SK-N-SH (cell line): ENCODE measurements at regions not wholly inside any gene's neighbourhood (a gene's known extent, or its start where the extent isn't known, plus 50 kb on each side); places are given as distances from the start of the nearest gene placed in this dataset.
A peak's percentile ranks its signal among the peaks of the same experiment; 100 is the strongest.

Experiments
- CTCF ChIA-PET: fragments of 300-600, 350-600 bp; formaldehyde crosslinking; extraction: SDS; loops from one replicate; lab custom pipeline; 2021; lab: Yijun Ruan, JAX
- POLR2A ChIA-PET: fragments of 350-600 bp; sonication (Branson Sonifier 250); formaldehyde crosslinking; extraction: SDS; loops from one replicate; lab custom pipeline; 2020; ENCODE audit warnings: antibody characterized with exemption, inconsistent platforms; lab: Yijun Ruan, JAX
- DNase-seq: peaks from one replicate; pipeline ENCODE4 v3.0.0; 2012
- H2AFZ ChIP-seq: fragments of 200-600 bp; sonication (generic); 2 replicates; pipeline ENCODE4 v1.8.1; 2016; ENCODE audit warnings: antibody characterized with exemption, mild to moderate bottlenecking, low read depth
- H3F3A ChIP-seq: fragments of 200-600 bp; sonication (generic); replicated peaks from 2 replicates; pipeline ENCODE3; 2016; ENCODE audit warnings: antibody characterized with exemption, mild to moderate bottlenecking; ENCODE audit not compliant: insufficient read depth
- H3K27ac ChIP-seq, 2 experiments: fragments of 200-500 bp in 1 of 2; fragments of 200-600 bp in 1 of 2; sonication (Bioruptor generic) in 1 of 2; sonication (generic), shearing (Covaris generic) in 1 of 2; 2 replicates each; pipeline versions ENCODE4 v1.5.1 to v1.6.1; 2014 to 2016; ENCODE audit warnings: low read depth in 2 of 2, inconsistent platforms in 1 of 2, low read length in 1 of 2, mild to moderate bottlenecking in 1 of 2, mixed read lengths in 1 of 2
- H3K27me3 ChIP-seq: fragments of 200-600 bp; sonication (generic), shearing (Covaris generic); 2 replicates; pipeline ENCODE4 v1.6.1; 2016; ENCODE audit warnings: mixed run types; ENCODE audit not compliant: insufficient read depth
- H3K36me3 ChIP-seq, 2 experiments: fragments of 200-500 bp in 1 of 2; fragments of 200-600 bp in 1 of 2; sonication (Bioruptor generic) in 1 of 2; sonication (generic) in 1 of 2; replicated peaks in 1 of 2; 2 replicates each; pipeline versions ENCODE3 to v1.5.1; 2014 to 2016; ENCODE audit warnings: low read length in 1 of 2, mild to moderate bottlenecking in 1 of 2; ENCODE audit not compliant: insufficient read depth in 2 of 2, control insufficient read depth in 1 of 2
- H3K4me1 ChIP-seq, 2 experiments: fragments of 200-500 bp in 1 of 2; fragments of 200-600 bp in 1 of 2; sonication (Bioruptor generic) in 1 of 2; sonication (generic), shearing (Covaris generic) in 1 of 2; 2 replicates each; pipeline versions ENCODE4 v1.5.1 to v1.6.1; 2014 to 2016; ENCODE audit warnings: low read depth in 1 of 2, low read length in 1 of 2, mixed run types in 1 of 2; ENCODE audit not compliant: insufficient read depth in 2 of 2, control insufficient read depth in 1 of 2
- H3K4me2 ChIP-seq: fragments of 200-600 bp; sonication (generic), shearing (Covaris generic); 2 replicates; pipeline ENCODE4 v1.6.1; 2017; ENCODE audit warnings: mixed run types
- H3K4me3 ChIP-seq, 2 experiments: fragments of 200-500 bp in 1 of 2; fragments of 200-600 bp in 1 of 2; sonication (Bioruptor generic) in 1 of 2; sonication (generic), shearing (Covaris generic) in 1 of 2; 2 replicates each; pipeline versions ENCODE4 v1.5.1 to v1.8.1; 2014 to 2016; ENCODE audit warnings: low read depth in 2 of 2, inconsistent platforms in 1 of 2, low read length in 1 of 2, mild to moderate bottlenecking in 1 of 2, mixed read lengths in 1 of 2, moderate library complexity in 1 of 2
- H3K79me2 ChIP-seq: fragments of 200-600 bp; sonication (generic); 2 replicates; pipeline ENCODE4 v1.8.1; 2017; ENCODE audit warnings: mild to moderate bottlenecking; ENCODE audit not compliant: insufficient read depth
- H3K9ac ChIP-seq: fragments of 200-600 bp; sonication (generic); 2 replicates; pipeline ENCODE4 v1.6.1; 2017; ENCODE audit warnings: mixed run types
- H3K9me2 ChIP-seq: fragments of 200-600 bp; sonication (generic); 2 replicates; pipeline ENCODE4 v1.6.1; 2017; ENCODE audit warnings: mixed run types
- H3K9me3 ChIP-seq: fragments of 200-600 bp; sonication (generic); 2 replicates; pipeline ENCODE4 v1.6.1; 2017; ENCODE audit warnings: mixed run types, mild to moderate bottlenecking, moderate library complexity
- H4K20me1 ChIP-seq: fragments of 200-600 bp; sonication (generic); 2 replicates; pipeline ENCODE4 v1.6.1; 2017; ENCODE audit warnings: mild to moderate bottlenecking, mixed run types; ENCODE audit not compliant: insufficient read depth
- CHD2 ChIP-seq: fragments of 150-350 bp; IDR thresholded peaks from 2 replicates; pipeline ENCODE4 v1.6.1; 2018; ENCODE audit warnings: low read length; ENCODE audit not compliant: partially characterized antibody
- ELF1 ChIP-seq: IDR thresholded peaks from 2 replicates; pipeline ENCODE4 v1.4.0; 2012
- FOXJ3 ChIP-seq: sonication (generic); formaldehyde crosslinking; IDR thresholded peaks from 2 replicates; pipeline ENCODE4 v1.5.1; 2020; ENCODE audit warnings: mild to moderate bottlenecking, missing genetic modification reagents
- FOXM1 ChIP-seq: IDR thresholded peaks from 2 replicates; pipeline ENCODE4 v1.4.0; 2012; ENCODE audit warnings: low read depth, mild to moderate bottlenecking
- MEF2A ChIP-seq: IDR thresholded peaks from 2 replicates; pipeline ENCODE4 v1.4.0; 2012; ENCODE audit warnings: low read depth, borderline replicate concordance
- NFIC ChIP-seq: IDR thresholded peaks from 2 replicates; pipeline ENCODE4 v1.4.0; 2012; ENCODE audit warnings: borderline replicate concordance
- NRF1 ChIP-seq: IDR thresholded peaks from 2 replicates; pipeline ENCODE4 v1.6.1; 2012; ENCODE audit warnings: low read depth, mild to moderate bottlenecking, low read length
- POLR2AphosphoS5 ChIP-seq: IDR thresholded peaks from 2 replicates; pipeline ENCODE4 v1.6.1; 2012; ENCODE audit warnings: low read depth, low read length
- RAD21 ChIP-seq: IDR thresholded peaks from 2 replicates; pipeline ENCODE4 v1.6.1; 2012; ENCODE audit warnings: mild to moderate bottlenecking, low read length
- RFX5 ChIP-seq: IDR thresholded peaks from 2 replicates; pipeline ENCODE4 v1.6.1; 2012; ENCODE audit warnings: mild to moderate bottlenecking, improper control_type of control experiment, low read length
- RXRA ChIP-seq: IDR thresholded peaks from 2 replicates; pipeline ENCODE4 v1.4.0; 2012; ENCODE audit warnings: low read depth, mild to moderate bottlenecking, borderline replicate concordance
- SIN3A ChIP-seq: IDR thresholded peaks from 2 replicates; pipeline ENCODE4 v1.6.1; 2012; ENCODE audit warnings: low read depth, mild to moderate bottlenecking, low read length, moderate library complexity, borderline replicate concordance
- SMC3 ChIP-seq: IDR thresholded peaks from 2 replicates; pipeline ENCODE4 v1.6.1; 2012; ENCODE audit warnings: low read depth, low read length, improper control_type of control experiment
- YY1 ChIP-seq: IDR thresholded peaks from 2 replicates; pipeline ENCODE4 v1.4.0; 2012; ENCODE audit warnings: low read depth, mild to moderate bottlenecking
- WGBS: methylation state at CpG from one replicate; pipeline ENCODE4 v1.1.6; 2017; ENCODE audit warnings: low lambda C conversion rate; 5-methylcytosine and 5-hydroxymethylcytosine counted together
- TF ChIP-seq, protein P1 (sequence below): IDR thresholded peaks from 2 replicates; pipeline ENCODE4 v1.6.1; 2012; ENCODE audit warnings: mild to moderate bottlenecking, low read depth, low read length, moderate library complexity
- TF ChIP-seq, protein P2 (sequence below): IDR thresholded peaks from 2 replicates; pipeline ENCODE4 v1.4.0; 2012; ENCODE audit warnings: low read depth, borderline replicate concordance
- TF ChIP-seq, protein P3 (sequence below): fragments of 150-350 bp; IDR thresholded peaks from 2 replicates; pipeline ENCODE4 v1.6.1; 2017; ENCODE audit warnings: antibody characterized with exemption, low read length, low read depth, borderline replicate concordance
- TF ChIP-seq, protein P4 (sequence below): fragments of 150-350 bp; IDR thresholded peaks from 2 replicates; pipeline ENCODE4 v1.6.1; 2016; ENCODE audit warnings: mild to moderate bottlenecking, low read depth, low read length
- TF ChIP-seq, protein P5 (sequence below): IDR thresholded peaks from 2 replicates; pipeline ENCODE4; 2012

DNA sequence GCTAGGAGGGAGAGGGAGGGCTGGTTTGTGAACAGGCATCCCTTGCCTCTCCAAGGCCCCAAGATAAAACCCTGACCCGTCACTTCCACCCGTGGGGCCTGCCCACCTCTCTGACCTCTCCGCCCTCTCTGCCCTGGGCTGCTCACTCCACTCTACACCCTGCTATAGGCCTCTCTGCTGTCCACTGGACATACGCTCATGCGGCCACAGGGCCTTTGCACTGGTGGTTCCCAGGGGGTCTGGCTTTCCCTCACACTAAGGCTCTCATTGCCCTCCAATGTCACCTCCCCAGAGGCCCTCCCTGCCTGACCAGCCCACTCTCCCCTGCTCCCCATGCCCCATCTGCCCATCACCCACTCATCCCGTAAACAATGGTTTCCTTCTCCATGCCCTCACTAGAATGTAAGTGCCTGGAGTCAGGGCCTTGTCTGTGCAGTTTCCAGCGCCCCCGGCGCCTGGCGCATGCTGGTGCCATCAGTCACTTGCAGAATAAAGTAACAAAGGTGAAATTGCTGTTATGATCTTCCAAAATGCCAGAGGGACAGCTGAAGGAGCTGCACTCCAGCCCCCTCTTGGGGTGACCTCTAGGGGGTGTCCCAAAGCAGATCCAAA lies 73.6 kb downstream of the RFLNA start (continued):
- TF ChIP-seq, protein P1, sequence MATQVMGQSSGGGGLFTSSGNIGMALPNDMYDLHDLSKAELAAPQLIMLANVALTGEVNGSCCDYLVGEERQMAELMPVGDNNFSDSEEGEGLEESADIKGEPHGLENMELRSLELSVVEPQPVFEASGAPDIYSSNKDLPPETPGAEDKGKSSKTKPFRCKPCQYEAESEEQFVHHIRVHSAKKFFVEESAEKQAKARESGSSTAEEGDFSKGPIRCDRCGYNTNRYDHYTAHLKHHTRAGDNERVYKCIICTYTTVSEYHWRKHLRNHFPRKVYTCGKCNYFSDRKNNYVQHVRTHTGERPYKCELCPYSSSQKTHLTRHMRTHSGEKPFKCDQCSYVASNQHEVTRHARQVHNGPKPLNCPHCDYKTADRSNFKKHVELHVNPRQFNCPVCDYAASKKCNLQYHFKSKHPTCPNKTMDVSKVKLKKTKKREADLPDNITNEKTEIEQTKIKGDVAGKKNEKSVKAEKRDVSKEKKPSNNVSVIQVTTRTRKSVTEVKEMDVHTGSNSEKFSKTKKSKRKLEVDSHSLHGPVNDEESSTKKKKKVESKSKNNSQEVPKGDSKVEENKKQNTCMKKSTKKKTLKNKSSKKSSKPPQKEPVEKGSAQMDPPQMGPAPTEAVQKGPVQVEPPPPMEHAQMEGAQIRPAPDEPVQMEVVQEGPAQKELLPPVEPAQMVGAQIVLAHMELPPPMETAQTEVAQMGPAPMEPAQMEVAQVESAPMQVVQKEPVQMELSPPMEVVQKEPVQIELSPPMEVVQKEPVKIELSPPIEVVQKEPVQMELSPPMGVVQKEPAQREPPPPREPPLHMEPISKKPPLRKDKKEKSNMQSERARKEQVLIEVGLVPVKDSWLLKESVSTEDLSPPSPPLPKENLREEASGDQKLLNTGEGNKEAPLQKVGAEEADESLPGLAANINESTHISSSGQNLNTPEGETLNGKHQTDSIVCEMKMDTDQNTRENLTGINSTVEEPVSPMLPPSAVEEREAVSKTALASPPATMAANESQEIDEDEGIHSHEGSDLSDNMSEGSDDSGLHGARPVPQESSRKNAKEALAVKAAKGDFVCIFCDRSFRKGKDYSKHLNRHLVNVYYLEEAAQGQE, result no peak
- no peak for TF ChIP-seq RAD21
- TF ChIP-seq RFX5, result no peak
- TF ChIP-seq, protein P2, sequence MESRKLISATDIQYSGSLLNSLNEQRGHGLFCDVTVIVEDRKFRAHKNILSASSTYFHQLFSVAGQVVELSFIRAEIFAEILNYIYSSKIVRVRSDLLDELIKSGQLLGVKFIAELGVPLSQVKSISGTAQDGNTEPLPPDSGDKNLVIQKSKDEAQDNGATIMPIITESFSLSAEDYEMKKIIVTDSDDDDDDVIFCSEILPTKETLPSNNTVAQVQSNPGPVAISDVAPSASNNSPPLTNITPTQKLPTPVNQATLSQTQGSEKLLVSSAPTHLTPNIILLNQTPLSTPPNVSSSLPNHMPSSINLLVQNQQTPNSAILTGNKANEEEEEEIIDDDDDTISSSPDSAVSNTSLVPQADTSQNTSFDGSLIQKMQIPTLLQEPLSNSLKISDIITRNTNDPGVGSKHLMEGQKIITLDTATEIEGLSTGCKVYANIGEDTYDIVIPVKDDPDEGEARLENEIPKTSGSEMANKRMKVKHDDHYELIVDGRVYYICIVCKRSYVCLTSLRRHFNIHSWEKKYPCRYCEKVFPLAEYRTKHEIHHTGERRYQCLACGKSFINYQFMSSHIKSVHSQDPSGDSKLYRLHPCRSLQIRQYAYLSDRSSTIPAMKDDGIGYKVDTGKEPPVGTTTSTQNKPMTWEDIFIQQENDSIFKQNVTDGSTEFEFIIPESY, result no peak
- 0 out of 2 replicates have a peak, but pooled peaks have one; percentile 5 for TF ChIP-seq POLR2AphosphoS5
- TF ChIP-seq, protein P3, sequence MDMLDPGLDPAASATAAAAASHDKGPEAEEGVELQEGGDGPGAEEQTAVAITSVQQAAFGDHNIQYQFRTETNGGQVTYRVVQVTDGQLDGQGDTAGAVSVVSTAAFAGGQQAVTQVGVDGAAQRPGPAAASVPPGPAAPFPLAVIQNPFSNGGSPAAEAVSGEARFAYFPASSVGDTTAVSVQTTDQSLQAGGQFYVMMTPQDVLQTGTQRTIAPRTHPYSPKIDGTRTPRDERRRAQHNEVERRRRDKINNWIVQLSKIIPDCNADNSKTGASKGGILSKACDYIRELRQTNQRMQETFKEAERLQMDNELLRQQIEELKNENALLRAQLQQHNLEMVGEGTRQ, result no peak
- no peak for TF ChIP-seq FOXM1
- no peak for TF ChIP-seq NFIC
- no peak for TF ChIP-seq ELF1
- no peak for TF ChIP-seq SIN3A
- no peak for TF ChIP-seq MEF2A

DNA sequence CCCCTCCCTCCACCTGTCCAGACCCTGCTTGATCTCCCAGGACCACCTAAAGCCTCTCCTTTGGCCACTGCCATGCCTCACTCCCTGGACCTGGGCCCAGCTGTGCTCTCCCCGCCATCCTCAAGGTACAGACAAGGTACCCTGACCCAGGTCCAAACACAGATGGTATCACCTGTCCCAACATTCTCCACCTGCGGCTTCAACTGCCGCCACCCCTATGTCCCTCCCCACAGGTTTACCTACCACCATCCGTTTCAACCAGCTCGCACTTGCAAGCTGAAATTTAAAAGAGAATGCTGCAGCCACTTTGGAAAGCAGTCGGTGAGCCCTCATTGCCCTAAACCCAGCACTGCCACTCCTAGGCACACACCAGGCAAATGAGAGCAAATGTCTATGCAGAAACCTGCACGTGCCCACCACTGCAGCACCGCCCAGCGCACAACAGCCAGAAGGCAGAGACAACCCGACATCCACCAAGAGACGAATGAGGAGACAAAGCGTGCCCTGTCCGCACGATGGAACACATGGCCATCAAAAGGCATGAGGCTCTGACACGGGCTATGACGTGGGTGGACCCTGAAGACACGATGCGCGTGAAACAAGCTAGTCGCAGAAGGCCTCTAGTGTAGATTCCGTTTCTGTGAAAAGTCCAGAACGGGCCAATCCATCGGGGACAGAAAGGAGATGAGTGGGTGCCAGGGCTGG lies 71.0 kb downstream of the RFLNA start:
- Histone ChIP-seq H3K9me3 (no peaks in the 10 kb centered on the region), H3K27me3 (no peaks in the 10 kb centered on the region), H3K4me2 (no peak overlapping the region), H3K4me1 (peaks cover 18 to 59% of the 10 kb centered on the region in 2 experiments), H3K4me3 (no peak overlapping the region), H3K79me2 (peaks cover 93% of the 10 kb centered on the region), H2AFZ (no peak overlapping the region), H3K9ac (no peak overlapping the region), H3K9me2 (no peaks in the 10 kb centered on the region), H3F3A (peaks cover 21% of the 10 kb centered on the region), H3K27ac (peak overlapping the region in 1 of 2 experiments; percentile 8; a peak in 1 of 4 replicates), H3K36me3 (peaks cover 27 to 47% of the 10 kb centered on the region in 2 experiments), H4K20me1 (peaks cover 88% of the 10 kb centered on the region)
- DNase-seq, result no peak
- ChIA-PET POLR2A (no interaction called here), CTCF (interaction anchor here (1.0 to 4.1 kb wide), 4 partner anchors 18 to 574 kb away, joined by 3 to 16 read pairs (median 4); no protein-coding TSS in a partner anchor)
- 94% methylated on average over 23 of the region's 23 CpGs for WGBS
- TF ChIP-seq, protein P4, sequence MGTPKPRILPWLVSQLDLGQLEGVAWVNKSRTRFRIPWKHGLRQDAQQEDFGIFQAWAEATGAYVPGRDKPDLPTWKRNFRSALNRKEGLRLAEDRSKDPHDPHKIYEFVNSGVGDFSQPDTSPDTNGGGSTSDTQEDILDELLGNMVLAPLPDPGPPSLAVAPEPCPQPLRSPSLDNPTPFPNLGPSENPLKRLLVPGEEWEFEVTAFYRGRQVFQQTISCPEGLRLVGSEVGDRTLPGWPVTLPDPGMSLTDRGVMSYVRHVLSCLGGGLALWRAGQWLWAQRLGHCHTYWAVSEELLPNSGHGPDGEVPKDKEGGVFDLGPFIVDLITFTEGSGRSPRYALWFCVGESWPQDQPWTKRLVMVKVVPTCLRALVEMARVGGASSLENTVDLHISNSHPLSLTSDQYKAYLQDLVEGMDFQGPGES, result no peak
- TF ChIP-seq CHD2 (no peak), NRF1 (no peak), SIN3A (no peak), RXRA (no peak), FOXJ3 (CRISPR knock-in tag) (no peak), RFX5 (no peak), FOXM1 (no peak), SMC3 (no peak), ELF1 (no peak), YY1 (no peak)
- TF ChIP-seq, protein P3, result no peak
- TF ChIP-seq, protein P5, sequence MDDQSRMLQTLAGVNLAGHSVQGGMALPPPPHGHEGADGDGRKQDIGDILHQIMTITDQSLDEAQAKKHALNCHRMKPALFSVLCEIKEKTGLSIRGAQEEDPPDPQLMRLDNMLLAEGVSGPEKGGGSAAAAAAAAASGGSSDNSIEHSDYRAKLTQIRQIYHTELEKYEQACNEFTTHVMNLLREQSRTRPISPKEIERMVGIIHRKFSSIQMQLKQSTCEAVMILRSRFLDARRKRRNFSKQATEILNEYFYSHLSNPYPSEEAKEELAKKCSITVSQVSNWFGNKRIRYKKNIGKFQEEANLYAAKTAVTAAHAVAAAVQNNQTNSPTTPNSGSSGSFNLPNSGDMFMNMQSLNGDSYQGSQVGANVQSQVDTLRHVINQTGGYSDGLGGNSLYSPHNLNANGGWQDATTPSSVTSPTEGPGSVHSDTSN, result no peak
